ENCODE measurements at regions not wholly inside any gene's neighbourhood (a gene's known extent, or its start where the extent isn't known, plus 50 kb on each side); places are given as distances from the start of the nearest gene placed in this dataset.

DNA sequence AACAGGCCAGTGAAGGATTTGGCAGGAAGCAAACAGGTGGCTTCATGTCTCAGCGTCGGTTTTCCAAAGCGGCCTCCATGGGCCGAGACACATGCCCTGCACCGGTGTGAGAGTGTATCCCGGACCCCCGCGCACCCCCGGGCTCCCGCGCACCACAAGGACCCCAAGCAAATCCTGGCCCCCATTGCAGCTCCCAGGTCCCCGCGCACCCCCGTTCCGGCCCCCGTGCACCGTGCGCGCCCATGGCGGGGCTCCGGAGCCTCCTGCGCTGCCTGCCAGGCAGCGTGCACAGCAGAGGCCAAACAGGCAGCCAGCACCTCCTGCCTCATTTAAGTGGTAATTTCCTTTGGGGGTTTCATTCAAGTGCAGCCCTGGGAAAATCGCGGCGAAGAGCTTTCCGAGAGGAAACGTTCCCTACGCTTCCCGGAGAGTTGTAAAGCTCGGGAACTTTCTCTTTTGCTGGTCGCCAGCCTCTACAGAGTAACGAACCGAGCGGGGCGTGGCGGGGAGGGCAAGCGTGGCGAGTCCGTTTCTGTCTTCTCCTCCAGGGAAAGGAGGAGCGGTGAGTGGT lies 145.5 kb upstream of the SLC24A2 start:
- TF ChIP-seq EP300 (IDR thresholded peaks at IDR 0.05; ENCODE audit: borderline replicate concordance in 1 of 2, low read depth in 2 of 2, low read length in 2 of 2) (no peak), TAF1 (IDR thresholded peaks at IDR 0.05; ENCODE audit: low read depth, low read length) (no peak), CBX5 (IDR thresholded peaks at IDR 0.05; ENCODE audit: low read depth, low read length) (no peak), POLR2AphosphoS5 (IDR thresholded peaks at IDR 0.05; ENCODE audit: low read depth, low read length) (no peak), RFX5 (IDR thresholded peaks at IDR 0.05; ENCODE audit: borderline replicate concordance, low read depth, low read length) (no peak), POLR2A (IDR thresholded peaks at IDR 0.05; ENCODE audit: control extremely low read depth in 1 of 2, low read depth in 2 of 2, low read length in 2 of 2) (no peak), PHF8 (conservative IDR thresholded peaks at IDR 0.05; ENCODE audit: low read depth, low read length) (no peak)

Data from H1 (cell line).